ENCODE measurements at regions not wholly inside any gene's neighbourhood (a gene's known extent, or its start where the extent isn't known, plus 50 kb on each side); places are given as distances from the start of the nearest gene placed in this dataset.

GRCh38 chr4:132827522-132827921, 321.6 kb upstream of the PCDH10 start:
- Histone ChIP-seq H4K8ac (replicated peaks; ENCODE audit: insufficient read length, low read depth, low read length) (no peak overlapping the region), H2BK5ac (ENCODE audit: insufficient read length, low read length) (no peak overlapping the region), H3K4me1 (ENCODE audit: insufficient read depth, low read length) (no peaks in the 10 kb centered on the region), H3K23ac (ENCODE audit: insufficient read length, low read depth, low read length) (no peak overlapping the region), H2BK20ac (ENCODE audit: low read depth, low read length, poor library complexity, severe bottlenecking) (no peak overlapping the region), H4K20me1 (ENCODE audit: control insufficient read depth, insufficient read depth, insufficient read length) (no peaks in the 10 kb centered on the region), H4K5ac (ENCODE audit: insufficient read length, low read depth, low read length) (no peak overlapping the region), H3K4me2 (ENCODE audit: insufficient read depth, insufficient read length, low read length) (no peak overlapping the region), H2BK12ac (ENCODE audit: insufficient read length, low read depth, low read length) (no peak overlapping the region), H3K9me3 (ENCODE audit: control insufficient read depth, low read depth, low read length) (no peaks in the 10 kb centered on the region), H3K56ac (ENCODE audit: insufficient read length, low read depth, low read length) (no peak overlapping the region), H3K79me2 (ENCODE audit: insufficient read depth, low read length) (no peaks in the 10 kb centered on the region), H3T11ph (ENCODE audit: low read length) (no peak overlapping the region), H3K27ac (ENCODE audit: insufficient read length, low read depth, low read length) (no peak overlapping the region), H3K79me1 (ENCODE audit: insufficient read depth, low read depth, low read length, poor library complexity, severe bottlenecking) (no peaks in the 10 kb centered on the region), H3K27me3 (ENCODE audit: insufficient read depth, low read length) (no peaks in the 10 kb centered on the region), H4K91ac (ENCODE audit: insufficient read length, low read depth, low read length) (no peak overlapping the region), H3K23me2 (ENCODE audit: insufficient read length, low read depth, low read length, poor library complexity, severe bottlenecking) (no peaks in the 10 kb centered on the region), H2BK15ac (ENCODE audit: low read depth, low read length) (no peak overlapping the region), H3K14ac (ENCODE audit: insufficient read depth, low read length) (no peak overlapping the region), H3K18ac (ENCODE audit: insufficient read length, low read depth, low read length) (no peak overlapping the region), H2BK120ac (ENCODE audit: low read depth, low read length, poor library complexity, severe bottlenecking) (no peak overlapping the region), H3K9ac (ENCODE audit: extremely low read depth, insufficient read length, low read length) (no peak overlapping the region), H3K4ac (ENCODE audit: low read depth, low read length) (no peak overlapping the region), H2AK5ac (ENCODE audit: insufficient read length, low read length) (no peak overlapping the region), H2AFZ (ENCODE audit: low read length) (no peak overlapping the region)
- H3K4me1 Mint-ChIP-seq, result no peaks in the 10 kb centered on the region
- no peaks in the 10 kb centered on the region for H3K9me3 Mint-ChIP-seq
- H3K27me3 Mint-ChIP-seq (ENCODE audit: low read depth), result no peaks in the 10 kb centered on the region
- TF ChIP-seq, protein P1, sequence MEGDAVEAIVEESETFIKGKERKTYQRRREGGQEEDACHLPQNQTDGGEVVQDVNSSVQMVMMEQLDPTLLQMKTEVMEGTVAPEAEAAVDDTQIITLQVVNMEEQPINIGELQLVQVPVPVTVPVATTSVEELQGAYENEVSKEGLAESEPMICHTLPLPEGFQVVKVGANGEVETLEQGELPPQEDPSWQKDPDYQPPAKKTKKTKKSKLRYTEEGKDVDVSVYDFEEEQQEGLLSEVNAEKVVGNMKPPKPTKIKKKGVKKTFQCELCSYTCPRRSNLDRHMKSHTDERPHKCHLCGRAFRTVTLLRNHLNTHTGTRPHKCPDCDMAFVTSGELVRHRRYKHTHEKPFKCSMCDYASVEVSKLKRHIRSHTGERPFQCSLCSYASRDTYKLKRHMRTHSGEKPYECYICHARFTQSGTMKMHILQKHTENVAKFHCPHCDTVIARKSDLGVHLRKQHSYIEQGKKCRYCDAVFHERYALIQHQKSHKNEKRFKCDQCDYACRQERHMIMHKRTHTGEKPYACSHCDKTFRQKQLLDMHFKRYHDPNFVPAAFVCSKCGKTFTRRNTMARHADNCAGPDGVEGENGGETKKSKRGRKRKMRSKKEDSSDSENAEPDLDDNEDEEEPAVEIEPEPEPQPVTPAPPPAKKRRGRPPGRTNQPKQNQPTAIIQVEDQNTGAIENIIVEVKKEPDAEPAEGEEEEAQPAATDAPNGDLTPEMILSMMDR (conservative IDR thresholded peaks at IDR 0.05), result no peak
- no peaks in the 10 kb centered on the region for H3K36me3 Mint-ChIP-seq (ENCODE audit: insufficient read depth in 1 of 3, low read depth in 3 of 3)
- no peak overlapping the region for H3K27ac Mint-ChIP-seq
- DNase-seq, result no peak
- H3K4me3 Mint-ChIP-seq, result no peak overlapping the region
- no CpG with 5 or more reads among the region's 4 CpGs for WGBS (ENCODE audit: extremely low coverage, insufficient read length, low lambda C conversion rate)
